DOHH2 (cell line): ENCODE measurements at regions not wholly inside any gene's neighbourhood (a gene's known extent, or its start where the extent isn't known, plus 50 kb on each side); places are given as distances from the start of the nearest gene placed in this dataset.

Experiments
- H3F3A ChIP-seq: fragments of 200-600 bp; sonication (generic), shearing (Covaris generic); 2 replicates; pipeline ENCODE4 v1.6.0; 2016; ENCODE audit warnings: antibody characterized with exemption, mild to moderate bottlenecking; ENCODE audit not compliant: control insufficient read depth, insufficient read depth
- H3K27ac ChIP-seq: fragments of 200-600 bp; sonication (generic); 2 replicates; pipeline ENCODE4 v1.5.1; 2014; ENCODE audit warnings: low read depth, mild to moderate bottlenecking, low read length, moderate library complexity
- H3K27me3 ChIP-seq: fragments of 200-600 bp; sonication (generic); 2 replicates; pipeline ENCODE4 v1.6.1; 2014; ENCODE audit warnings: mild to moderate bottlenecking, low read length, mixed read lengths; ENCODE audit not compliant: control insufficient read depth
- H3K36me3 ChIP-seq: fragments of 200-600 bp; sonication (generic); 2 replicates; pipeline ENCODE4 v1.6.1; 2014; ENCODE audit warnings: mild to moderate bottlenecking, low read length, moderate library complexity, mixed read lengths; ENCODE audit not compliant: control insufficient read depth
- H3K4me1 ChIP-seq: fragments of 200-600 bp; sonication (generic); 2 replicates; pipeline ENCODE4 v1.6.1; 2014; ENCODE audit warnings: mild to moderate bottlenecking, low read length, mixed read lengths; ENCODE audit not compliant: control insufficient read depth
- H3K4me2 ChIP-seq: fragments of 200-600 bp; sonication (generic); 2 replicates; pipeline ENCODE4 v1.6.0; 2014; ENCODE audit warnings: mild to moderate bottlenecking, low read length, moderate library complexity
- H3K4me3 ChIP-seq: fragments of 200-600 bp; sonication (generic); 2 replicates; pipeline ENCODE4 v1.5.1; 2014; ENCODE audit warnings: mild to moderate bottlenecking, low read length, mixed read lengths
- H3K79me2 ChIP-seq: fragments of 200-600 bp; sonication (generic); 2 replicates; pipeline ENCODE4 v1.6.1; 2014; ENCODE audit warnings: mild to moderate bottlenecking, low read length, mixed read lengths; ENCODE audit not compliant: control insufficient read depth
- H3K9me2 ChIP-seq: fragments of 200-600 bp; sonication (generic); replicated peaks from 2 replicates; pipeline ENCODE4 v1.6.1; 2014; ENCODE audit warnings: mild to moderate bottlenecking, low read length, mixed read lengths; ENCODE audit not compliant: control insufficient read depth
- H3K9me3 ChIP-seq: fragments of 200-600 bp; sonication (generic); 2 replicates; pipeline ENCODE4 v1.6.1; 2014; ENCODE audit warnings: antibody characterized with exemption, low read length, mixed read lengths; ENCODE audit not compliant: control insufficient read depth, insufficient read depth
- H4K20me1 ChIP-seq: fragments of 200-600 bp; sonication (generic); 2 replicates; pipeline ENCODE4 v1.6.0; 2014; ENCODE audit warnings: low read depth, mild to moderate bottlenecking, antibody characterized with exemption, low read length, moderate library complexity; ENCODE audit not compliant: control insufficient read depth, insufficient read depth
- EZH2phosphoT487 ChIP-seq: fragments of 200-600 bp; sonication (generic); IDR thresholded peaks from 2 replicates; pipeline ENCODE4 v1.6.1; 2017; ENCODE audit warnings: borderline replicate concordance, mild to moderate bottlenecking, antibody characterized with exemption, low read length, moderate library complexity, mixed read lengths
- TF ChIP-seq, protein P1 (sequence below): fragments of 200-600 bp; sonication (generic); IDR thresholded peaks from one replicate; pipeline ENCODE4 v1.5.1; 2014; ENCODE audit warnings: antibody characterized with exemption, mild to moderate bottlenecking, low read depth, low read length; ENCODE audit not compliant: poor library complexity, severe bottlenecking

DNA sequence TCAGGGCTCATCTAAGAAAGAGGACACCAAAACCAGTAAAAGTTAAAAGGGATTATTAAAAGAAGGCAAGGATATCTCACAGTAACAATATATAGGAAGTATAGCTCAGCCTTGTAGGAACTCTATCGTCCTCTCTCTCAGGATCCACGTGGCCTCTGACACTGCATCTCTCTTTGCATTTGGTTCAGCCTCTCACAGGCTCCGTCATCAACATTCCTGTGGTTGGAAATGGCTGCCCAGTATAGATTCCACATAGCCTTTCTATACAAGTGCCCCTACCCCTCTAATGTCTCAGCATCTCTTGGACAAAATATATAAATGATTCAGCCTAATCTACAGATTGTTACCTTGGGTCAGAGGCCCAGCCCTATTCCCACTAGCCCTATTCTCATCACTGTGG, 101.3 kb upstream of the DBX1 start:
- Histone ChIP-seq H3K4me2 (no peak overlapping the region), H3K4me3 (no peak overlapping the region), H4K20me1 (no peaks in the 10 kb centered on the region), H3K27me3 (no peaks in the 10 kb centered on the region), H3K79me2 (no peaks in the 10 kb centered on the region), H3K9me2 (no peaks in the 10 kb centered on the region), H3K27ac (no peak overlapping the region), H3K9me3 (no peaks in the 10 kb centered on the region), H3K4me1 (no peaks in the 10 kb centered on the region), H3K36me3 (no peaks in the 10 kb centered on the region), H3F3A (no peaks in the 10 kb centered on the region)
- no peak for TF ChIP-seq EZH2phosphoT487
- TF ChIP-seq, protein P1, sequence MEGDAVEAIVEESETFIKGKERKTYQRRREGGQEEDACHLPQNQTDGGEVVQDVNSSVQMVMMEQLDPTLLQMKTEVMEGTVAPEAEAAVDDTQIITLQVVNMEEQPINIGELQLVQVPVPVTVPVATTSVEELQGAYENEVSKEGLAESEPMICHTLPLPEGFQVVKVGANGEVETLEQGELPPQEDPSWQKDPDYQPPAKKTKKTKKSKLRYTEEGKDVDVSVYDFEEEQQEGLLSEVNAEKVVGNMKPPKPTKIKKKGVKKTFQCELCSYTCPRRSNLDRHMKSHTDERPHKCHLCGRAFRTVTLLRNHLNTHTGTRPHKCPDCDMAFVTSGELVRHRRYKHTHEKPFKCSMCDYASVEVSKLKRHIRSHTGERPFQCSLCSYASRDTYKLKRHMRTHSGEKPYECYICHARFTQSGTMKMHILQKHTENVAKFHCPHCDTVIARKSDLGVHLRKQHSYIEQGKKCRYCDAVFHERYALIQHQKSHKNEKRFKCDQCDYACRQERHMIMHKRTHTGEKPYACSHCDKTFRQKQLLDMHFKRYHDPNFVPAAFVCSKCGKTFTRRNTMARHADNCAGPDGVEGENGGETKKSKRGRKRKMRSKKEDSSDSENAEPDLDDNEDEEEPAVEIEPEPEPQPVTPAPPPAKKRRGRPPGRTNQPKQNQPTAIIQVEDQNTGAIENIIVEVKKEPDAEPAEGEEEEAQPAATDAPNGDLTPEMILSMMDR: no peak

DNA sequence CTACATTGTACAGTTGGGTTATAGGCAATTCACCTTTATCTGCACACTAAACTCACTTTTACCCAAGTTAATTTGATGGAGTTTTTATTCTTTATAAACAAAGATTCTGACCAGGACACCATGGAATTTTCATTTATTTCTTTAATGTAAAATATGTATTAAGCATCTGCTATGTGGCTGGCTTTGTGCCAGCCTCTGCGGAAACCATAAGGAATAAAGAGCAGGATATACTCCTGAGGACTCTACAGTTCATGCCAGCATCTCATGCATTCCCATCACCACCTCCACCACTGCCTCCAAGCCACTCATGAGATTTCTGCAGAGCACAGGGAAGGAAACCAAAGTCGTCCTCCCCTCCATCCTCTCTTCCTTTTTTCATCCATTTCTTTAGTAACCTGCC, 100.0 kb upstream of the DBX1 start:
- H3K36me3 ChIP-seq: no peaks in the 10 kb centered on the region
- H3K9me3 ChIP-seq: no peaks in the 10 kb centered on the region
- H3K27me3 ChIP-seq: no peaks in the 10 kb centered on the region
- TF ChIP-seq, protein P1: no peak
- TF ChIP-seq EZH2phosphoT487: no peak
- H3K9me2 ChIP-seq: no peaks in the 10 kb centered on the region
- H3K27ac ChIP-seq: no peak overlapping the region
- no peaks in the 10 kb centered on the region for H3K4me1 ChIP-seq
- H3K79me2 ChIP-seq: no peaks in the 10 kb centered on the region
- H3K4me3 ChIP-seq: no peak overlapping the region
- no peak overlapping the region for H3K4me2 ChIP-seq
- H4K20me1 ChIP-seq: no peaks in the 10 kb centered on the region
- H3F3A ChIP-seq: no peaks in the 10 kb centered on the region

DNA sequence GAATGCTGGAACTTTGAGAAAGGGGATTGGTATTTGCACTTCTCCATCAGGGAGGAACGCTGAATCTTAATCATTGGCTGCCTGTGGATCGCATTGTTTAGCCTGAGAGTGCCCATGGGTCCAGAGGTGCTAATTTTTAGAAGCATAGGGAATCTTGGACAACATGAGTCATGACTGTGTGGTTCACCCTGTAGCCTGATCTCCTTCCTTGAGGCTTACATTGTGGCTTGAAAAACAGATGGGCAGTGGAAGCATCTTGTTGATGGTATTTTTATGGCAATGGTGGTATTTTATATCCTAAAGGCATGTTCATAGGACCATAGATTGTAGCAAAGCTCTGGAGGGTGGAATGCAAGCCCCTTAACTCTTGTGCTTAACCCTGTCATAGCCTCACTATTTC, 99.2 kb upstream of the DBX1 start:
- H3K4me2 ChIP-seq: no peak overlapping the region
- no peaks in the 10 kb centered on the region for H3K27me3 ChIP-seq
- no peak overlapping the region for H3K27ac ChIP-seq
- H3K4me3 ChIP-seq: no peak overlapping the region
- no peaks in the 10 kb centered on the region for H3K36me3 ChIP-seq
- H3K9me3 ChIP-seq: no peaks in the 10 kb centered on the region
- no peaks in the 10 kb centered on the region for H4K20me1 ChIP-seq
- TF ChIP-seq, protein P1: no peak
- TF ChIP-seq EZH2phosphoT487: no peak
- H3F3A ChIP-seq: no peaks in the 10 kb centered on the region
- no peaks in the 10 kb centered on the region for H3K4me1 ChIP-seq
- H3K79me2 ChIP-seq: no peaks in the 10 kb centered on the region
- no peaks in the 10 kb centered on the region for H3K9me2 ChIP-seq

DNA sequence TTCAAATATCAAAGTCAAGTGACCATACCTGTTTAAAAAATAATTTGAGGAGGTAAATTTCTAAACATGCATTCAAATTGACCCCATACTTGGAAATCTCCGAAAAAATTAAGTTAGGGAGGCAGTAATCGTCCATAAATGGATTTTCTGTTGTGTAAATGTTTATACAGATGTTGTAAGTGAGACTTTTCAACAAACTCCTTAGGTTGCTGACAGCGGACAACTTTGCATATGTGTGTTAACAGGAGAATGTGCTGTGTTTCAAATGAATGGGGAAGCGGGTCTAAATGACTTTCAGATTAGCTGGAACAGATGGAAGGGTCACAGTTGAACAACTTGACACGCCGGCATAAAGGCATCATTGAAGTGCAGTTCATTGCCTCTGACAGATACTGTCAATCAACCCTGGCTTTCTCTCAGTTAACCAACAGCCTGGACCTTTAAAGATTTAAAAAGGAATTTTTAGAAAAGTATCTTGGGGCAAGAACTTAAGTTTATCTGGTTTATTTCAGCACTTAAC, 98.2 kb upstream of the DBX1 start:
- Histone ChIP-seq H3F3A (no peaks in the 10 kb centered on the region), H3K4me2 (no peak overlapping the region), H3K4me3 (no peak overlapping the region), H3K9me3 (no peaks in the 10 kb centered on the region), H3K4me1 (no peaks in the 10 kb centered on the region), H4K20me1 (no peaks in the 10 kb centered on the region), H3K36me3 (no peaks in the 10 kb centered on the region), H3K9me2 (no peaks in the 10 kb centered on the region), H3K79me2 (no peaks in the 10 kb centered on the region), H3K27me3 (no peaks in the 10 kb centered on the region), H3K27ac (no peak overlapping the region)
- TF ChIP-seq, protein P1: no peak
- no peak for TF ChIP-seq EZH2phosphoT487
